Neural cell (in vitro differentiated cells): ENCODE measurements at regions not wholly inside any gene's neighbourhood (a gene's known extent, or its start where the extent isn't known, plus 50 kb on each side); places are given as distances from the start of the nearest gene placed in this dataset.

ENCODE experiments used
- H2AFZ ChIP-seq: fragments of 200-600, 300-800 bp; sonication (generic), shearing (Covaris generic); 2 replicates; pipeline ENCODE4 v1.6.0; 2014; ENCODE audit warnings: low read depth, mild to moderate bottlenecking, antibody characterized with exemption, low read length, moderate library complexity
- H3F3A ChIP-seq: fragments of 200-600 bp; shearing (Covaris generic); 2 replicates; pipeline ENCODE4 v1.6.1; 2016; ENCODE audit warnings: mild to moderate bottlenecking, moderate library complexity, mixed read lengths, antibody characterized with exemption, low read length; ENCODE audit not compliant: insufficient read depth, poor library complexity, severe bottlenecking
- H3K27ac ChIP-seq: fragments of 200-600, 300-800 bp; sonication (generic), shearing (Covaris generic); 2 replicates; pipeline ENCODE4 v1.5.1; 2014; ENCODE audit warnings: mild to moderate bottlenecking, low read length, moderate library complexity
- H3K27me3 ChIP-seq: fragments of 300-800, 200-600 bp; sonication (generic), shearing (Covaris generic); 2 replicates; pipeline ENCODE4 v1.6.0; 2014; ENCODE audit warnings: mild to moderate bottlenecking, low read depth, low read length, moderate library complexity; ENCODE audit not compliant: insufficient read depth
- H3K36me3 ChIP-seq: fragments of 300-800, 200-600 bp; sonication (generic), shearing (Covaris generic); 2 replicates; pipeline ENCODE4 v1.5.1; 2014; ENCODE audit warnings: mild to moderate bottlenecking, antibody characterized with exemption, low read length, moderate library complexity; ENCODE audit not compliant: insufficient read depth
- H3K4me2 ChIP-seq: fragments of 300-800, 200-600 bp; sonication (generic), shearing (Covaris generic); 2 replicates; pipeline ENCODE4 v1.6.0; 2014; ENCODE audit warnings: mild to moderate bottlenecking, low read length
- H3K4me3 ChIP-seq: fragments of 300-800, 200-600 bp; sonication (generic), shearing (Covaris generic); 2 replicates; pipeline ENCODE4 v1.5.1; 2014; ENCODE audit warnings: mild to moderate bottlenecking, low read length, moderate library complexity
- H3K79me2 ChIP-seq: fragments of 200-600 bp; shearing (Covaris generic); replicated peaks from 2 replicates; pipeline ENCODE4 v1.6.0; 2014; ENCODE audit warnings: mild to moderate bottlenecking, low read length, moderate library complexity; ENCODE audit not compliant: insufficient read depth
- H3K9ac ChIP-seq: fragments of 300-800, 200-600 bp; sonication (generic), shearing (Covaris generic); 2 replicates; pipeline ENCODE4 v1.6.1; 2016; ENCODE audit warnings: mild to moderate bottlenecking, low read length, mixed read lengths
- H3K9me2 ChIP-seq: fragments of 200-600 bp; shearing (Covaris generic); 2 replicates; pipeline ENCODE4 v1.6.1; 2016; ENCODE audit warnings: mild to moderate bottlenecking, low read length, mixed read lengths; ENCODE audit not compliant: insufficient read depth
- H3K9me3 ChIP-seq: fragments of 200-600, 300-800 bp; sonication (generic), shearing (Covaris generic); 2 replicates; pipeline ENCODE4 v1.6.1; 2016; ENCODE audit warnings: mild to moderate bottlenecking, mixed run types, low read length, moderate library complexity, mixed read lengths
- H4K20me1 ChIP-seq: fragments of 200-600 bp; shearing (Covaris generic); 2 replicates; pipeline ENCODE4 v1.6.1; 2016; ENCODE audit warnings: mild to moderate bottlenecking, mixed run types; ENCODE audit not compliant: insufficient read depth
- EP300 ChIP-seq: fragments of 450-650 bp; conservative IDR thresholded peaks from 2 replicates; pipeline ENCODE4 v1.6.1; 2014; ENCODE audit warnings: antibody characterized with exemption, mild to moderate bottlenecking, moderate library complexity; ENCODE audit not compliant: poor library complexity, severe bottlenecking
- EZH2 ChIP-seq: fragments of 200-600, 300-800 bp; shearing (Covaris generic), sonication (generic); IDR thresholded peaks from 2 replicates; pipeline ENCODE4 v1.6.1; 2014; ENCODE audit warnings: antibody characterized with exemption, low read length, borderline replicate concordance, mild to moderate bottlenecking; ENCODE audit not compliant: insufficient read depth, poor library complexity, severe bottlenecking
- MXI1 ChIP-seq: fragments of 450-650 bp; conservative IDR thresholded peaks from 2 replicates; pipeline ENCODE4 v1.6.1; 2014; ENCODE audit warnings: antibody characterized with exemption, mild to moderate bottlenecking; ENCODE audit not compliant: poor library complexity, severe bottlenecking
- POLR2AphosphoS5 ChIP-seq: IDR thresholded peaks from 2 replicates; pipeline ENCODE4 v1.6.1; 2012
- RAD21 ChIP-seq: fragments of 450-650 bp; conservative IDR thresholded peaks from 2 replicates; pipeline ENCODE4 v1.6.1; 2014; ENCODE audit warnings: antibody characterized with exemption, mild to moderate bottlenecking, moderate library complexity
- SMC3 ChIP-seq: fragments of 450-650 bp; conservative IDR thresholded peaks from 2 replicates; pipeline ENCODE4 v1.6.1; 2014; ENCODE audit warnings: antibody characterized with exemption, mild to moderate bottlenecking, moderate library complexity; ENCODE audit not compliant: poor library complexity
- TAF1 ChIP-seq: IDR thresholded peaks from 2 replicates; pipeline ENCODE4 v1.6.1; 2012; ENCODE audit warnings: low read depth
- TF ChIP-seq, protein P1 (sequence below): IDR thresholded peaks from 2 replicates; pipeline ENCODE4 v1.6.1; 2012; ENCODE audit warnings: borderline replicate concordance
- TF ChIP-seq, protein P2 (sequence below): fragments of 450-650 bp; IDR thresholded peaks from 2 replicates; pipeline ENCODE4 v1.5.1; 2014; ENCODE audit warnings: antibody characterized with exemption, mild to moderate bottlenecking, moderate library complexity; ENCODE audit not compliant: poor library complexity, severe bottlenecking

DNA sequence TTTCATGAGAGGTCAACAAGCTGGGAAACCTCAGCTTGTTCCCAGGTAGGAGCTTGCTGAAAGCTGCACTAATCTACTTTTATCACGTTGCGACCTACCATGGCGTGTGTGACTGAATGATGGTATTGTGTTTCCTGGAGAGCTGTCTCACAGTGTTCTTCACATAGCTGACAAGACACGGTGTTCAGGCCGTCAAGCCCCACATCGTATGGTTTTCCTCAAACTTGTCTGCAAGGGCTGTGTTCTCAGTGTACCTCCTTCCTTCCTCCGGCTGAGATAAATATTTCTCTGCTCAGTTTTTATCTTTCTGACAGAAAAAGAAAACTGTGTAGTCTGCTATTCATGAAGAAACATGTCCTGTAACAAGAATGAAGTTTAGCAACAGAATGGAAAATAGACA is 244.8 kb downstream of the DCDC2C start:
- H3K4me3 ChIP-seq, result no peak overlapping the region
- no peaks in the 10 kb centered on the region for H3K9me2 ChIP-seq

DNA sequence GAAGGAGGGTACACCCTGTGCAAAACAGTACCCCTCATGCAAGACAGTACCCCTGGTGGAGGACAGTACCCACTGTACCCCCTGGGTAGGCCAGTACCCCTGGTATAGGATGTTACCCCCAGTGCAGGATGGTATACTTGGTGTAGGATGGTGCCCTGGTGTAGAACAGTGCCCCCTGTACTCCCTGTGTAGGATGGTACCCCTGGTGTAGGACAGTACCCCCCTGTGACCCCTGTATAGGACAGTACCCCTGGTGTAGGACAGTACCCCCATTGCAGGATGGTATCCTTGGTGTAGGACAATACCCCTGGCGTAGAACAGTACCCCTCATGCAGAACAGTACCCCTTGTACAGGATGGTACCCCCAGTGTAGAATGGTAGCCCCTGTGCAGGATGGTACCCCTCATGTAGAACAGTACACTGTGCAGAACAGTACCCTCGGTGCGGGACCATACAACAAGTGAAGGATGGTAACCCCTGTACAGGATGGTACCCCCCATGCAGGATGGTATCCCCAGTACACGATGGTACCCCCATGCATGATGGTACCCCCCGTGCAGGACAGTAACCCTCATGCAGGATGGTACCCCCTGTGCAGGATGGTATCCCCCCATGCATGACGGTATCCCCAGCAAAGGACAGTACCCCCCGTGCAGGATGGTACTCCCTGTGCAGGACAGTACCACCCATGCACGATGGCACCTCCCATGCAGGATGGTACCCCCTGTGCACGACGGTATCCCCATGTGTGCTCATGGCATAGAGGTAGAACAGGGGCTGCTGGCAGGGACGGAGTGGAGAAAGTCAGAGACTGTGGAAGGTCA is 248.0 kb downstream of the DCDC2C start:
- Histone ChIP-seq H3K4me3 (no peak overlapping the region), H3K9ac (no peak overlapping the region), H3K9me2 (no peaks in the 10 kb centered on the region), H3K4me2 (no peak overlapping the region), H3K27ac (no peak overlapping the region), H2AFZ (no peak overlapping the region), H3K79me2 (no peaks in the 10 kb centered on the region), H3K9me3 (no peaks in the 10 kb centered on the region), H3F3A (no peaks in the 10 kb centered on the region), H3K36me3 (no peaks in the 10 kb centered on the region), H4K20me1 (no peaks in the 10 kb centered on the region), H3K27me3 (no peaks in the 10 kb centered on the region)
- TF ChIP-seq EP300 (no peak), RAD21 (no peak), TAF1 (no peak), POLR2AphosphoS5 (no peak), SMC3 (no peak), MXI1 (no peak), EZH2 (no peak)
- TF ChIP-seq, protein P1, sequence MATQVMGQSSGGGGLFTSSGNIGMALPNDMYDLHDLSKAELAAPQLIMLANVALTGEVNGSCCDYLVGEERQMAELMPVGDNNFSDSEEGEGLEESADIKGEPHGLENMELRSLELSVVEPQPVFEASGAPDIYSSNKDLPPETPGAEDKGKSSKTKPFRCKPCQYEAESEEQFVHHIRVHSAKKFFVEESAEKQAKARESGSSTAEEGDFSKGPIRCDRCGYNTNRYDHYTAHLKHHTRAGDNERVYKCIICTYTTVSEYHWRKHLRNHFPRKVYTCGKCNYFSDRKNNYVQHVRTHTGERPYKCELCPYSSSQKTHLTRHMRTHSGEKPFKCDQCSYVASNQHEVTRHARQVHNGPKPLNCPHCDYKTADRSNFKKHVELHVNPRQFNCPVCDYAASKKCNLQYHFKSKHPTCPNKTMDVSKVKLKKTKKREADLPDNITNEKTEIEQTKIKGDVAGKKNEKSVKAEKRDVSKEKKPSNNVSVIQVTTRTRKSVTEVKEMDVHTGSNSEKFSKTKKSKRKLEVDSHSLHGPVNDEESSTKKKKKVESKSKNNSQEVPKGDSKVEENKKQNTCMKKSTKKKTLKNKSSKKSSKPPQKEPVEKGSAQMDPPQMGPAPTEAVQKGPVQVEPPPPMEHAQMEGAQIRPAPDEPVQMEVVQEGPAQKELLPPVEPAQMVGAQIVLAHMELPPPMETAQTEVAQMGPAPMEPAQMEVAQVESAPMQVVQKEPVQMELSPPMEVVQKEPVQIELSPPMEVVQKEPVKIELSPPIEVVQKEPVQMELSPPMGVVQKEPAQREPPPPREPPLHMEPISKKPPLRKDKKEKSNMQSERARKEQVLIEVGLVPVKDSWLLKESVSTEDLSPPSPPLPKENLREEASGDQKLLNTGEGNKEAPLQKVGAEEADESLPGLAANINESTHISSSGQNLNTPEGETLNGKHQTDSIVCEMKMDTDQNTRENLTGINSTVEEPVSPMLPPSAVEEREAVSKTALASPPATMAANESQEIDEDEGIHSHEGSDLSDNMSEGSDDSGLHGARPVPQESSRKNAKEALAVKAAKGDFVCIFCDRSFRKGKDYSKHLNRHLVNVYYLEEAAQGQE, result no peak
- TF ChIP-seq, protein P2, sequence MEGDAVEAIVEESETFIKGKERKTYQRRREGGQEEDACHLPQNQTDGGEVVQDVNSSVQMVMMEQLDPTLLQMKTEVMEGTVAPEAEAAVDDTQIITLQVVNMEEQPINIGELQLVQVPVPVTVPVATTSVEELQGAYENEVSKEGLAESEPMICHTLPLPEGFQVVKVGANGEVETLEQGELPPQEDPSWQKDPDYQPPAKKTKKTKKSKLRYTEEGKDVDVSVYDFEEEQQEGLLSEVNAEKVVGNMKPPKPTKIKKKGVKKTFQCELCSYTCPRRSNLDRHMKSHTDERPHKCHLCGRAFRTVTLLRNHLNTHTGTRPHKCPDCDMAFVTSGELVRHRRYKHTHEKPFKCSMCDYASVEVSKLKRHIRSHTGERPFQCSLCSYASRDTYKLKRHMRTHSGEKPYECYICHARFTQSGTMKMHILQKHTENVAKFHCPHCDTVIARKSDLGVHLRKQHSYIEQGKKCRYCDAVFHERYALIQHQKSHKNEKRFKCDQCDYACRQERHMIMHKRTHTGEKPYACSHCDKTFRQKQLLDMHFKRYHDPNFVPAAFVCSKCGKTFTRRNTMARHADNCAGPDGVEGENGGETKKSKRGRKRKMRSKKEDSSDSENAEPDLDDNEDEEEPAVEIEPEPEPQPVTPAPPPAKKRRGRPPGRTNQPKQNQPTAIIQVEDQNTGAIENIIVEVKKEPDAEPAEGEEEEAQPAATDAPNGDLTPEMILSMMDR, result no peak

More for the DNA sequence above, 244.8 kb downstream of the DCDC2C start:
- no peak overlapping the region for H3K4me2 ChIP-seq
- no peaks in the 10 kb centered on the region for H3K27me3 ChIP-seq
- H2AFZ ChIP-seq, result no peak overlapping the region
- H3K79me2 ChIP-seq, result no peaks in the 10 kb centered on the region
- no peak overlapping the region for H3K27ac ChIP-seq
- no peaks in the 10 kb centered on the region for H3K9me3 ChIP-seq
- no peak overlapping the region for H3K9ac ChIP-seq
- TF ChIP-seq POLR2AphosphoS5 (no peak), MXI1 (no peak), EP300 (no peak), TAF1 (no peak)
- TF ChIP-seq, protein P2, result no peak
- TF ChIP-seq, protein P1, result no peak
- no peaks in the 10 kb centered on the region for H3F3A ChIP-seq
- H4K20me1 ChIP-seq, result no peaks in the 10 kb centered on the region
- no peaks in the 10 kb centered on the region for H3K36me3 ChIP-seq
